H1 (cell line): ENCODE measurements at regions not wholly inside any gene's neighbourhood (a gene's known extent, or its start where the extent isn't known, plus 50 kb on each side); places are given as distances from the start of the nearest gene placed in this dataset.

Experiments
- BACH1 ChIP-seq: IDR thresholded peaks from 2 replicates; pipeline ENCODE4 v1.6.1; 2012; ENCODE audit warnings: low read length, improper control_type of control experiment
- CTCF ChIP-seq, 3 experiments: IDR thresholded peaks; 1 replicate in 2 of 3; 2 replicates in 1 of 3; pipeline versions ENCODE4 v1.5.1 to v1.6.1; 2011; ENCODE audit warnings: low read length in 3 of 3, mild to moderate bottlenecking in 3 of 3, inconsistent platforms in 2 of 3, low read depth in 1 of 3, moderate library complexity in 1 of 3; ENCODE audit not compliant: insufficient read depth in 1 of 3; ENCODE audit errors: control extremely low read depth in 1 of 3
- MAFK ChIP-seq: IDR thresholded peaks from 2 replicates; pipeline ENCODE4 v1.6.1; 2012; ENCODE audit warnings: low read depth, mild to moderate bottlenecking, improper control_type of control experiment, low read length
- NRF1 ChIP-seq: IDR thresholded peaks from 2 replicates; pipeline ENCODE4 v1.6.1; 2011; ENCODE audit warnings: mild to moderate bottlenecking, low read depth, low read length, improper control_type of control experiment
- POLR2AphosphoS5 ChIP-seq: IDR thresholded peaks from 2 replicates; pipeline ENCODE4 v1.6.1; 2011; ENCODE audit warnings: low read depth, low read length
- RAD21 ChIP-seq, 2 experiments: IDR thresholded peaks in 1 of 2; conservative IDR thresholded peaks in 1 of 2; 2 replicates each; pipeline ENCODE4 v1.6.1; 2011; ENCODE audit warnings: low read depth in 2 of 2, low read length in 2 of 2, improper control_type of control experiment in 1 of 2, inconsistent platforms in 1 of 2, mild to moderate bottlenecking in 1 of 2, moderate library complexity in 1 of 2
- SP1 ChIP-seq: IDR thresholded peaks from 2 replicates; pipeline ENCODE4 v1.6.1; 2011; ENCODE audit warnings: low read depth, low read length
- SUZ12 ChIP-seq: fragments of 200-600 bp; sonication (generic); IDR thresholded peaks from 2 replicates; pipeline ENCODE4 v1.6.1; 2012; ENCODE audit warnings: mild to moderate bottlenecking, inconsistent platforms, low read length, moderate library complexity, mixed read lengths
- TAF7 ChIP-seq: optimal IDR thresholded peaks from 2 replicates; pipeline ENCODE3; 2011; ENCODE audit warnings: low read depth, mild to moderate bottlenecking, inconsistent platforms, low read length, moderate library complexity, borderline replicate concordance
- YY1 ChIP-seq: IDR thresholded peaks from 2 replicates; pipeline ENCODE4 v1.6.1; 2011; ENCODE audit warnings: low read depth, mild to moderate bottlenecking, low read length

DNA sequence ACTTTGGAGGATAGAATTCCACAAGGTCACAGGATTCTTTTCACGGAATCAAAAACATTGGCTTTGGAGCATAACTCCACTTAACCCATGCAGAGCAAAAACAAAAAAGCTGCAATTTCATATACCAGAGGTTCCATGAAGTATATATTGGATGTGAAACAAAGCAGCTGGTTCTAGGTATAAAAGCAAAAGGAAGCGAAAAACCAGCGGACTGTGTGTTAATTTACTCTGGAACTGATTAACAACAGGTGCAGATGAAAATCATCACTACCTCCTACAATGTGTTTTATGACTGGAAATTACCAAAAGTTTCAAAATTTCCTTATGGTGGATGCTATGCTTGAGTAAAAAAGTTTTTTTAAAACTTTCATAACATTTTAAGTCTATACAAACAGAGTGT, 54.4 kb upstream of the LINC00305 start:
- TF ChIP-seq YY1, result no peak
- no peak for TF ChIP-seq BACH1
- TF ChIP-seq CTCF (IDR thresholded peaks at IDR 0.05; ENCODE audit: control extremely low read depth in 1 of 3, insufficient read depth in 1 of 3, low read depth in 1 of 3, low read length in 3 of 3), result no peak
- TF ChIP-seq MAFK, result no peak
- TF ChIP-seq SP1, result no peak
- no peak for TF ChIP-seq POLR2AphosphoS5
- no peak for TF ChIP-seq TAF7
- TF ChIP-seq RAD21 (IDR thresholded peaks at IDR 0.05 in 1 of 2, conservative IDR thresholded peaks at IDR 0.05 in 1 of 2; ENCODE audit: low read depth in 2 of 2, low read length in 2 of 2), result no peak
- no peak for TF ChIP-seq NRF1
- TF ChIP-seq SUZ12, result no peak
